Kidney epithelial cell (primary cell): ENCODE measurements at regions not wholly inside any gene's neighbourhood (a gene's known extent, or its start where the extent isn't known, plus 50 kb on each side); places are given as distances from the start of the nearest gene placed in this dataset.

ENCODE experiments used
- DNase-seq: peaks from one replicate; pipeline ENCODE4 v3.0.0-alpha.2; 2010; ENCODE audit warnings: low read depth
- H3K27me3 ChIP-seq: 2 replicates; pipeline ENCODE4 v1.6.0; 2011; ENCODE audit warnings: low read length; ENCODE audit not compliant: control insufficient read depth, insufficient read depth
- H3K36me3 ChIP-seq: 2 replicates; pipeline ENCODE4 v1.5.1; 2011; ENCODE audit warnings: low read length; ENCODE audit not compliant: control insufficient read depth, insufficient read depth
- H3K4me3 ChIP-seq: 2 replicates; pipeline ENCODE4 v1.5.1; 2011; ENCODE audit warnings: low read depth, mild to moderate bottlenecking, control low read depth, low read length
- CTCF ChIP-seq: IDR thresholded peaks from 2 replicates; pipeline ENCODE4 v1.5.1; 2011; ENCODE audit warnings: mild to moderate bottlenecking, moderate library complexity, low read length, control low read depth, inconsistent platforms; ENCODE audit not compliant: insufficient read depth, poor library complexity, severe bottlenecking

GRCh38 chr7:81014908-81015307 is 96.1 kb upstream of the SEMA3C start:
- no peak for DNase-seq
- Histone ChIP-seq H3K4me3 (no peak overlapping the region), H3K36me3 (no peaks in the 10 kb centered on the region), H3K27me3 (no peaks in the 10 kb centered on the region)
- TF ChIP-seq CTCF = no peak

GRCh38 chr7:81014266-81014665 is 95.4 kb upstream of the SEMA3C start:
- Histone ChIP-seq H3K27me3 (no peaks in the 10 kb centered on the region), H3K4me3 (no peak overlapping the region), H3K36me3 (no peaks in the 10 kb centered on the region)
- no peak for DNase-seq
- TF ChIP-seq CTCF = no peak

GRCh38 chr7:81013083-81013817 is 94.4 kb upstream of the SEMA3C start:
- no peak for TF ChIP-seq CTCF
- DNase-seq = peak; percentile 28
- H3K4me3 ChIP-seq = no peak overlapping the region

GRCh38 chr7:81008901-81009300 is 90.0 kb upstream of the SEMA3C start:
- H3K4me3 ChIP-seq = no peak overlapping the region
- DNase-seq = no peak
- H3K36me3 ChIP-seq = no peaks in the 10 kb centered on the region
- H3K27me3 ChIP-seq = no peaks in the 10 kb centered on the region
- no peak for TF ChIP-seq CTCF

More at GRCh38 chr7:81013083-81013817, 94.4 kb upstream of the SEMA3C start:
- Histone ChIP-seq H3K27me3 (no peaks in the 10 kb centered on the region), H3K36me3 (no peaks in the 10 kb centered on the region)

GRCh38 chr7:81007051-81007450 is 88.2 kb upstream of the SEMA3C start:
- Histone ChIP-seq H3K4me3 (no peak overlapping the region), H3K27me3 (no peaks in the 10 kb centered on the region), H3K36me3 (no peaks in the 10 kb centered on the region)
- no peak for TF ChIP-seq CTCF
- DNase-seq = no peak

GRCh38 chr7:81005254-81005653 is 86.4 kb upstream of the SEMA3C start:
- DNase-seq = no peak
- H3K36me3 ChIP-seq = no peaks in the 10 kb centered on the region
- no peak for TF ChIP-seq CTCF

More at GRCh38 chr7:81005254-81005653, 86.4 kb upstream of the SEMA3C start:
- Histone ChIP-seq H3K27me3 (no peaks in the 10 kb centered on the region), H3K4me3 (no peak overlapping the region)
